ENCODE measurements at regions not wholly inside any gene's neighbourhood (a gene's known extent, or its start where the extent isn't known, plus 50 kb on each side); places are given as distances from the start of the nearest gene placed in this dataset.
"Not testable (repeated sequence)": the region's sequence is repeated elsewhere in the genome, so short reads cannot be mapped to it uniquely, and the experiment has no call there.

GRCh38 chr14:56351861-56352260 is 227.7 kb upstream of the TMEM260 start:
- no peak overlapping the region for H3K4me3 ChIP-seq (ENCODE audit: low read length)
- DNase-seq (ENCODE audit: low read depth, low spot score): no peak

GRCh38 chr14:56352999-56353398 is 226.6 kb upstream of the TMEM260 start:
- no peak overlapping the region for H3K4me3 ChIP-seq (ENCODE audit: low read length)
- DNase-seq (ENCODE audit: low read depth, low spot score): no peak

- no peak overlapping the region for H3K4me3 ChIP-seq (ENCODE audit: low read length)
Measured at GRCh38 chr14:56357428-56357827, 222.2 kb upstream of the TMEM260 start.

GRCh38 chr14:56358275-56358674 is 221.3 kb upstream of the TMEM260 start:
- no peak overlapping the region for H3K4me3 ChIP-seq (ENCODE audit: low read length)
- no peak for DNase-seq (ENCODE audit: low read depth, low spot score)

More at GRCh38 chr14:56357428-56357827, 222.2 kb upstream of the TMEM260 start:
- DNase-seq (ENCODE audit: low read depth, low spot score): no peak

GRCh38 chr14:56358851-56359614 is 220.6 kb upstream of the TMEM260 start:
- peak; percentile 96 for DNase-seq (ENCODE audit: low read depth, low spot score)
- H3K4me3 ChIP-seq (ENCODE audit: low read length): no peak overlapping the region

- H3K4me3 ChIP-seq (ENCODE audit: low read length); DNase-seq (ENCODE audit: low read depth, low spot score): not testable (repeated sequence)
Measured at GRCh38 chr14:56365663-56366062, 213.9 kb upstream of the TMEM260 start.

- no peak overlapping the region for H3K4me3 ChIP-seq (ENCODE audit: low read length)
- no peak for DNase-seq (ENCODE audit: low read depth, low spot score)
Measured at GRCh38 chr14:56367416-56367815, 212.2 kb upstream of the TMEM260 start.

GRCh38 chr14:56371737-56372136 is 207.9 kb upstream of the TMEM260 start:
- DNase-seq (ENCODE audit: low read depth, low spot score): no peak
- H3K4me3 ChIP-seq (ENCODE audit: low read length): no peak overlapping the region

- DNase-seq (ENCODE audit: low read depth, low spot score): no peak
- no peak overlapping the region for H3K4me3 ChIP-seq (ENCODE audit: low read length)
Measured at GRCh38 chr14:56374421-56374820, 205.2 kb upstream of the TMEM260 start.

- no peak overlapping the region for H3K4me3 ChIP-seq (ENCODE audit: low read length)
- no peak for DNase-seq (ENCODE audit: low read depth, low spot score)
Measured at GRCh38 chr14:56378046-56378445, 201.6 kb upstream of the TMEM260 start.

- H3K4me3 ChIP-seq (ENCODE audit: low read length): no peak overlapping the region
Measured at GRCh38 chr14:56378475-56378877, 201.1 kb upstream of the TMEM260 start.

GRCh38 chr14:56379956-56380355 is 199.6 kb upstream of the TMEM260 start:
- no peak overlapping the region for H3K4me3 ChIP-seq (ENCODE audit: low read length)
- no peak for DNase-seq (ENCODE audit: low read depth, low spot score)

More at GRCh38 chr14:56378475-56378877, 201.1 kb upstream of the TMEM260 start:
- no peak for DNase-seq (ENCODE audit: low read depth, low spot score)

GRCh38 chr14:56386024-56386423 is 193.6 kb upstream of the TMEM260 start:
- no peak for DNase-seq (ENCODE audit: low read depth, low spot score)

GRCh38 chr14:56390859-56391258 is 188.7 kb upstream of the TMEM260 start:
- H3K4me3 ChIP-seq (ENCODE audit: low read length): no peak overlapping the region
- no peak for DNase-seq (ENCODE audit: low read depth, low spot score)

More at GRCh38 chr14:56386024-56386423, 193.6 kb upstream of the TMEM260 start:
- H3K4me3 ChIP-seq (ENCODE audit: low read length): no peak overlapping the region

- DNase-seq (ENCODE audit: low read depth, low spot score): no peak
Measured at GRCh38 chr14:56394826-56395530, 184.6 kb upstream of the TMEM260 start.

GRCh38 chr14:56400109-56400825 is 179.3 kb upstream of the TMEM260 start:
- no peak for DNase-seq (ENCODE audit: low read depth, low spot score)

More at GRCh38 chr14:56394826-56395530, 184.6 kb upstream of the TMEM260 start:
- H3K4me3 ChIP-seq (ENCODE audit: low read length): no peak overlapping the region

GRCh38 chr14:56412468-56413434 is 166.8 kb upstream of the TMEM260 start:
- peak overlapping the region; percentile 32 for H3K4me3 ChIP-seq (ENCODE audit: low read length)
- DNase-seq (ENCODE audit: low read depth, low spot score): peak; percentile 96

More at GRCh38 chr14:56400109-56400825, 179.3 kb upstream of the TMEM260 start:
- H3K4me3 ChIP-seq (ENCODE audit: low read length): no peak overlapping the region

GRCh38 chr14:56413721-56414120 is 165.9 kb upstream of the TMEM260 start:
- no peak overlapping the region for H3K4me3 ChIP-seq (ENCODE audit: low read length)
- no peak for DNase-seq (ENCODE audit: low read depth, low spot score)

GRCh38 chr14:56414236-56414635 is 165.4 kb upstream of the TMEM260 start:
- no peak overlapping the region for H3K4me3 ChIP-seq (ENCODE audit: low read length)
- no peak for DNase-seq (ENCODE audit: low read depth, low spot score)
